WTC11 (cell line): ENCODE measurements at regions not wholly inside any gene's neighbourhood (a gene's known extent, or its start where the extent isn't known, plus 50 kb on each side); places are given as distances from the start of the nearest gene placed in this dataset.

ENCODE experiments used
- ATAC-seq: fragments of 200-7000 bp; cut with Tn5 transposase; 2 replicates; pipeline ENCODE4 v1.10.0; 2021; ENCODE audit warnings: mild to moderate bottlenecking, moderate library complexity
- CTCF ChIA-PET: fragments of 300-600 bp; sonication (Branson Sonifier 250); formaldehyde crosslinking; loops from one replicate; lab custom pipeline; 2021; ENCODE audit warnings: antibody characterized with exemption; lab: Charles Lee
- POLR2A ChIA-PET: fragments of 350-600 bp; sonication (Branson Sonifier 250); formaldehyde crosslinking; loops from one replicate; lab custom pipeline; 2021; ENCODE audit warnings: antibody characterized with exemption; lab: Charles Lee
- DNase-seq: peaks from one replicate; pipeline ENCODE4 v3.0.0; 2021; ENCODE audit warnings: low spot score
- H3K27ac Mint-ChIP-seq: 2 replicates; pipeline ENCODE4 v1.8.0; 2021; ENCODE audit warnings: mixed read lengths
- H3K27me3 Mint-ChIP-seq: 2 replicates; pipeline ENCODE4 v1.8.0; 2021; ENCODE audit warnings: low read depth, mild to moderate bottlenecking, moderate library complexity, mixed read lengths
- H3K36me3 Mint-ChIP-seq: 2 replicates; pipeline ENCODE4 v1.8.0; 2021; ENCODE audit warnings: mixed read lengths
- H3K4me1 Mint-ChIP-seq: 2 replicates; pipeline ENCODE4 v1.8.0; 2022; ENCODE audit warnings: mixed read lengths
- H3K4me3 Mint-ChIP-seq: 2 replicates; pipeline ENCODE4 v1.8.0; 2021; ENCODE audit warnings: mild to moderate bottlenecking, moderate library complexity, mixed read lengths
- H3K9me3 Mint-ChIP-seq: 2 replicates; pipeline ENCODE4 v1.8.0; 2021; ENCODE audit warnings: mixed read lengths
- ATF2 ChIP-seq: sonication (generic); formaldehyde crosslinking; IDR thresholded peaks from 2 replicates; pipeline ENCODE4 v1.8.1; 2022; ENCODE audit warnings: low read depth, missing genetic modification reagents, borderline replicate concordance
- CBFB ChIP-seq: sonication (generic); formaldehyde crosslinking; IDR thresholded peaks from 2 replicates; pipeline ENCODE4 v1.8.1; 2022; ENCODE audit warnings: mild to moderate bottlenecking, low read depth, missing genetic modification reagents
- FOXK1 ChIP-seq: sonication (generic); formaldehyde crosslinking; IDR thresholded peaks from 2 replicates; pipeline ENCODE4 v1.8.0; 2022; ENCODE audit warnings: mild to moderate bottlenecking, moderate library complexity, missing genetic modification reagents
- HMGXB4 ChIP-seq: sonication (generic); formaldehyde crosslinking; IDR thresholded peaks from 2 replicates; pipeline ENCODE4 v1.8.1; 2023; ENCODE audit warnings: mild to moderate bottlenecking, moderate library complexity, missing genetic modification reagents
- NR1H2 ChIP-seq: sonication (generic); formaldehyde crosslinking; IDR thresholded peaks from 2 replicates; pipeline ENCODE4 v1.9.0; 2021; ENCODE audit warnings: mild to moderate bottlenecking, moderate library complexity, missing genetic modification reagents
- NR3C1 ChIP-seq: sonication (generic); formaldehyde crosslinking; conservative IDR thresholded peaks from 2 replicates; pipeline ENCODE4 v1.8.1; 2023; ENCODE audit warnings: low read depth, mild to moderate bottlenecking, missing genetic modification reagents
- RELA ChIP-seq: sonication (generic); formaldehyde crosslinking; IDR thresholded peaks from 2 replicates; pipeline ENCODE4 v1.8.1; 2022; ENCODE audit warnings: missing genetic modification reagents, mild to moderate bottlenecking, borderline replicate concordance
- ZBTB21 ChIP-seq: sonication (generic); formaldehyde crosslinking; IDR thresholded peaks from 2 replicates; pipeline ENCODE4 v1.8.1; 2023; ENCODE audit warnings: mild to moderate bottlenecking, missing genetic modification reagents, borderline replicate concordance
- ZNF121 ChIP-seq: sonication (generic); formaldehyde crosslinking; IDR thresholded peaks from 2 replicates; pipeline ENCODE4 v1.8.0; 2023; ENCODE audit warnings: missing genetic modification reagents
- ZNF423 ChIP-seq: fragments of 250-450 bp; sonication (Bioruptor Pico); IDR thresholded peaks from 2 replicates; pipeline ENCODE4 v2.1.2; 2022; ENCODE audit warnings: mild to moderate bottlenecking, moderate library complexity
- TF ChIP-seq, protein P1 (sequence below): sonication (generic); formaldehyde crosslinking; IDR thresholded peaks from 2 replicates; pipeline ENCODE4 v1.8.0; 2022; ENCODE audit warnings: missing genetic modification reagents
- TF ChIP-seq, protein P2 (sequence below): sonication (generic); formaldehyde crosslinking; IDR thresholded peaks from 2 replicates; pipeline ENCODE4 v1.8.1; 2022; ENCODE audit warnings: missing genetic modification reagents, borderline replicate concordance
- TF ChIP-seq, protein P3 (sequence below): sonication (generic); formaldehyde crosslinking; IDR thresholded peaks from 2 replicates; pipeline ENCODE4 v1.8.1; 2022; ENCODE audit warnings: low read depth, mild to moderate bottlenecking, moderate library complexity, missing genetic modification reagents, borderline replicate concordance
- TF ChIP-seq, protein P4 (sequence below): sonication (generic); formaldehyde crosslinking; IDR thresholded peaks from 2 replicates; pipeline ENCODE4 v1.8.0; 2022; ENCODE audit warnings: mild to moderate bottlenecking, missing genetic modification reagents

DNA sequence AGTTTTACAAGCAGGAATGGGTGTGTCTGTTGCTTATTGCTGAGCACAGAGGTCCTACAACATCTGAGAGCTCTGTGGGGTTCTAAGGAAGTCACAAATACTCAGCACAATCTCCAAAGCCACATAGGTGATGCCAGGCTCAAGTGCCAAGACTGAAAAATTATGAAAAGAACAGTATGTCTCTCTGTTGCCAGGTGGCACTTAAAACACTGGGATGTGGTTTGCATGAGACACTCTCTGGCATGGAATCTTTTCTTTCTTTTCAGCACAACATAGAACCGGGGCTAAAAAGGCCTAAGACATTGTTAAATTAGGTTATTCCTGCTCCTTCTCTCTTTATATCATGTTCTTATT, 127.3 kb upstream of the PRICKLE2 start:
- no peak for DNase-seq
- ChIA-PET CTCF (no interaction called here), POLR2A (no interaction called here)
- no peak for TF ChIP-seq NR1H2 (CRISPR knock-in tag)
- TF ChIP-seq, protein P1, sequence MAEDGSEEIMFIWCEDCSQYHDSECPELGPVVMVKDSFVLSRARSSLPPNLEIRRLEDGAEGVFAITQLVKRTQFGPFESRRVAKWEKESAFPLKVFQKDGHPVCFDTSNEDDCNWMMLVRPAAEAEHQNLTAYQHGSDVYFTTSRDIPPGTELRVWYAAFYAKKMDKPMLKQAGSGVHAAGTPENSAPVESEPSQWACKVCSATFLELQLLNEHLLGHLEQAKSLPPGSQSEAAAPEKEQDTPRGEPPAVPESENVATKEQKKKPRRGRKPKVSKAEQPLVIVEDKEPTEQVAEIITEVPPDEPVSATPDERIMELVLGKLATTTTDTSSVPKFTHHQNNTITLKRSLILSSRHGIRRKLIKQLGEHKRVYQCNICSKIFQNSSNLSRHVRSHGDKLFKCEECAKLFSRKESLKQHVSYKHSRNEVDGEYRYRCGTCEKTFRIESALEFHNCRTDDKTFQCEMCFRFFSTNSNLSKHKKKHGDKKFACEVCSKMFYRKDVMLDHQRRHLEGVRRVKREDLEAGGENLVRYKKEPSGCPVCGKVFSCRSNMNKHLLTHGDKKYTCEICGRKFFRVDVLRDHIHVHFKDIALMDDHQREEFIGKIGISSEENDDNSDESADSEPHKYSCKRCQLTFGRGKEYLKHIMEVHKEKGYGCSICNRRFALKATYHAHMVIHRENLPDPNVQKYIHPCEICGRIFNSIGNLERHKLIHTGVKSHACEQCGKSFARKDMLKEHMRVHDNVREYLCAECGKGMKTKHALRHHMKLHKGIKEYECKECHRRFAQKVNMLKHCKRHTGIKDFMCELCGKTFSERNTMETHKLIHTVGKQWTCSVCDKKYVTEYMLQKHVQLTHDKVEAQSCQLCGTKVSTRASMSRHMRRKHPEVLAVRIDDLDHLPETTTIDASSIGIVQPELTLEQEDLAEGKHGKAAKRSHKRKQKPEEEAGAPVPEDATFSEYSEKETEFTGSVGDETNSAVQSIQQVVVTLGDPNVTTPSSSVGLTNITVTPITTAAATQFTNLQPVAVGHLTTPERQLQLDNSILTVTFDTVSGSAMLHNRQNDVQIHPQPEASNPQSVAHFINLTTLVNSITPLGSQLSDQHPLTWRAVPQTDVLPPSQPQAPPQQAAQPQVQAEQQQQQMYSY: no peak
- TF ChIP-seq, protein P2, sequence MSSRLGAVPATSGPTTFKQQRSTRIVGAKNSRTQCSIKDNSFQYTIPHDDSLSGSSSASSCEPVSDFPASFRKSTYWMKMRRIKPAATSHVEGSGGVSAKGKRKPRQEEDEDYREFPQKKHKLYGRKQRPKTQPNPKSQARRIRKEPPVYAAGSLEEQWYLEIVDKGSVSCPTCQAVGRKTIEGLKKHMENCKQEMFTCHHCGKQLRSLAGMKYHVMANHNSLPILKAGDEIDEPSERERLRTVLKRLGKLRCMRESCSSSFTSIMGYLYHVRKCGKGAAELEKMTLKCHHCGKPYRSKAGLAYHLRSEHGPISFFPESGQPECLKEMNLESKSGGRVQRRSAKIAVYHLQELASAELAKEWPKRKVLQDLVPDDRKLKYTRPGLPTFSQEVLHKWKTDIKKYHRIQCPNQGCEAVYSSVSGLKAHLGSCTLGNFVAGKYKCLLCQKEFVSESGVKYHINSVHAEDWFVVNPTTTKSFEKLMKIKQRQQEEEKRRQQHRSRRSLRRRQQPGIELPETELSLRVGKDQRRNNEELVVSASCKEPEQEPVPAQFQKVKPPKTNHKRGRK (CRISPR knock-in tag): no peak
- TF ChIP-seq HMGXB4 (CRISPR knock-in tag): no peak
- TF ChIP-seq, protein P3, sequence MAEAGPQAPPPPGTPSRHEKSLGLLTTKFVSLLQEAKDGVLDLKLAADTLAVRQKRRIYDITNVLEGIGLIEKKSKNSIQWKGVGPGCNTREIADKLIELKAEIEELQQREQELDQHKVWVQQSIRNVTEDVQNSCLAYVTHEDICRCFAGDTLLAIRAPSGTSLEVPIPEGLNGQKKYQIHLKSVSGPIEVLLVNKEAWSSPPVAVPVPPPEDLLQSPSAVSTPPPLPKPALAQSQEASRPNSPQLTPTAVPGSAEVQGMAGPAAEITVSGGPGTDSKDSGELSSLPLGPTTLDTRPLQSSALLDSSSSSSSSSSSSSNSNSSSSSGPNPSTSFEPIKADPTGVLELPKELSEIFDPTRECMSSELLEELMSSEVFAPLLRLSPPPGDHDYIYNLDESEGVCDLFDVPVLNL (CRISPR knock-in tag): no peak
- TF ChIP-seq CBFB: no peak
- TF ChIP-seq ZNF423 (CRISPR knock-in tag): no peak
- TF ChIP-seq RELA (CRISPR knock-in tag): no peak
- no peak for TF ChIP-seq ATF2 (CRISPR knock-in tag)
- TF ChIP-seq FOXK1: no peak
- no peak for TF ChIP-seq ZNF121 (CRISPR knock-in tag)
- no peak for TF ChIP-seq NR3C1 (CRISPR knock-in tag)
- TF ChIP-seq ZBTB21 (CRISPR knock-in tag): no peak
- TF ChIP-seq, protein P4, sequence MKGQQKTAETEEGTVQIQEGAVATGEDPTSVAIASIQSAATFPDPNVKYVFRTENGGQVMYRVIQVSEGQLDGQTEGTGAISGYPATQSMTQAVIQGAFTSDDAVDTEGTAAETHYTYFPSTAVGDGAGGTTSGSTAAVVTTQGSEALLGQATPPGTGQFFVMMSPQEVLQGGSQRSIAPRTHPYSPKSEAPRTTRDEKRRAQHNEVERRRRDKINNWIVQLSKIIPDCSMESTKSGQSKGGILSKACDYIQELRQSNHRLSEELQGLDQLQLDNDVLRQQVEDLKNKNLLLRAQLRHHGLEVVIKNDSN: no peak
- no peak overlapping the region for H3K27ac Mint-ChIP-seq
- no peaks in the 10 kb centered on the region for H3K27me3 Mint-ChIP-seq
- ATAC-seq: no peak
- no peaks in the 10 kb centered on the region for H3K36me3 Mint-ChIP-seq
- H3K9me3 Mint-ChIP-seq: no peaks in the 10 kb centered on the region
- H3K4me1 Mint-ChIP-seq: peaks cover 8% of the 10 kb centered on the region
- no peak overlapping the region for H3K4me3 Mint-ChIP-seq
